Esophagus squamous epithelium (tissue), 4 donors: ENCODE measurements at regions not wholly inside any gene's neighbourhood (a gene's known extent, or its start where the extent isn't known, plus 50 kb on each side); places are given as distances from the start of the nearest gene placed in this dataset.

Experiments used
- POLR2A ChIP-seq, 4 donors: fragments of 450-650 bp; IDR thresholded peaks; one replicate each; pipeline ENCODE4 v1.6.1; 2017; ENCODE audit warnings: antibody characterized with exemption in 4 of 4, mild to moderate bottlenecking in 4 of 4, moderate library complexity in 3 of 4
- TF ChIP-seq, protein P1 (sequence below), 6 experiments: fragments of 450-650 bp in 4 of 6; fragments of 200-600 bp in 2 of 6; sonication (generic) in 2 of 6; IDR thresholded peaks; one replicate each; pipeline ENCODE4 v1.5.1; 2016 to 2019; ENCODE audit warnings: antibody characterized with exemption in 6 of 6, mild to moderate bottlenecking in 4 of 6, moderate library complexity in 4 of 6

DNA sequence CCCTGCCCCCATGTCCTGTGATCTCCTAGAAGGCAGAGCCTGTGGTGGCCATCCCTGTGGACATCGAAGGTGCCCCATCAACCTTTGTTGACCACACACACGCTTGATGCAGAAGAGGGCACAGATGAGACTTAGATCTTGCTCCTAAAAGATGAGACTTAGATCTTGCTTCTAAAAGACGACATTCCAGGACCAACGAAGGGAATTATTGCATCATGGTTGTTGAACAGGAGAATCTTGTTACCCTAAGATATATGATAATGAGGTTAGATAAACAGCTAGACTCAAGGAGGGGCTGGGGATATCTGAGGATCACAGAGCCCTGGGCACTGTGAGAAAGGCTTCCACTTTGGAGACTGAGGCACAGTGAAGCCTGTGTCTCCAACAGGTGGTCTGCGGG is 91.1 kb upstream of the WSCD2 start:
- no peak for TF ChIP-seq POLR2A (IDR thresholded peaks at IDR 0.05)
- TF ChIP-seq, protein P1, sequence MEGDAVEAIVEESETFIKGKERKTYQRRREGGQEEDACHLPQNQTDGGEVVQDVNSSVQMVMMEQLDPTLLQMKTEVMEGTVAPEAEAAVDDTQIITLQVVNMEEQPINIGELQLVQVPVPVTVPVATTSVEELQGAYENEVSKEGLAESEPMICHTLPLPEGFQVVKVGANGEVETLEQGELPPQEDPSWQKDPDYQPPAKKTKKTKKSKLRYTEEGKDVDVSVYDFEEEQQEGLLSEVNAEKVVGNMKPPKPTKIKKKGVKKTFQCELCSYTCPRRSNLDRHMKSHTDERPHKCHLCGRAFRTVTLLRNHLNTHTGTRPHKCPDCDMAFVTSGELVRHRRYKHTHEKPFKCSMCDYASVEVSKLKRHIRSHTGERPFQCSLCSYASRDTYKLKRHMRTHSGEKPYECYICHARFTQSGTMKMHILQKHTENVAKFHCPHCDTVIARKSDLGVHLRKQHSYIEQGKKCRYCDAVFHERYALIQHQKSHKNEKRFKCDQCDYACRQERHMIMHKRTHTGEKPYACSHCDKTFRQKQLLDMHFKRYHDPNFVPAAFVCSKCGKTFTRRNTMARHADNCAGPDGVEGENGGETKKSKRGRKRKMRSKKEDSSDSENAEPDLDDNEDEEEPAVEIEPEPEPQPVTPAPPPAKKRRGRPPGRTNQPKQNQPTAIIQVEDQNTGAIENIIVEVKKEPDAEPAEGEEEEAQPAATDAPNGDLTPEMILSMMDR (IDR thresholded peaks at IDR 0.05): no peak
